ENCODE measurements at regions not wholly inside any gene's neighbourhood (a gene's known extent, or its start where the extent isn't known, plus 50 kb on each side); places are given as distances from the start of the nearest gene placed in this dataset.

DNA sequence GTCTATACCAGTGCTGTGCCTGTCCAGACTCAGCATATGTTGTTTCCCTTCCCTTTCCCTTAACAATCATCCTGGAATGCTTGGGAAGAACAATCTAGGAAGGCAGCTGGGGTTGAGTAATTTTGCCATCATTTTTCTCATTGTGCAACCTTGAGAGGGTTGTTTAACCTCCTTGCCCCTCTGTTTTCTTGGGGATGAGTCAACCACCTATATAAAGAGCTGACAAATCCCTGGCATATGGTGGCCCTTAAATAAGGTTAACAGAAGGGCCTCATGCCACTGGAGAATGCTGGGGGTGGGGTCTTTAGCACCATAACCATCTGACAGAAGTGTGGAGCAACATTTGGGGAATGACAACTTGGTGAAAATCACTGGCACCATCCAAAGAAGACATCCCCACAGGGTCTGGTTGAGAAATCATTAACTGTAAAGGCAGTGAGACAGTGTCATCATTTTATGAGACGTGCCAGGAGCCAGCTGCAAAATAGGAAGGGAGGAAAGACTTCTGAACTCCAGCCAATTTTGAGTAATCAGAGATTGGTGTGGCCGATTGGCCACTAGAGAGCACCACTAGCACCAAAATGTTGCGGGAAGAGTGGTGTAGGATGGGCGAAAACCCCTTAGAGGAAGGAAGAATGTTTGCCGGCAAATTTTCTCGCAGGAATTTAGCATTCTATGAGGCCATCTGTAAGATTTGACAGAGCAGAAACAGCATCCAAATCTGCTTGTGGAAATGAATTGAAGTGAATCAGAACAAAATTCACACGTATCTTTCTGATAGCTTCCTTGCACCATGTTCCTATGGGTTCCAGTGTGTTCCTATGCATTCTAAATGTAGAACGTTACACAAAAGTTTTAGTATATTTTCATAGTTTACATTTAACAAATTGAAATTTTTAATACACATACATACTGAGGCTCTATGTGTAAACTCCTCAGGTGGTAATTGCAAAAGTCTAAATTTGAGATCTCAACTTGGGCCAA is 113.8 kb downstream of the MSX2 start:
- no peak for TF ChIP-seq EZH2phosphoT487 (IDR thresholded peaks at IDR 0.05; ENCODE audit: borderline replicate concordance)
- TF ChIP-seq, protein P1, sequence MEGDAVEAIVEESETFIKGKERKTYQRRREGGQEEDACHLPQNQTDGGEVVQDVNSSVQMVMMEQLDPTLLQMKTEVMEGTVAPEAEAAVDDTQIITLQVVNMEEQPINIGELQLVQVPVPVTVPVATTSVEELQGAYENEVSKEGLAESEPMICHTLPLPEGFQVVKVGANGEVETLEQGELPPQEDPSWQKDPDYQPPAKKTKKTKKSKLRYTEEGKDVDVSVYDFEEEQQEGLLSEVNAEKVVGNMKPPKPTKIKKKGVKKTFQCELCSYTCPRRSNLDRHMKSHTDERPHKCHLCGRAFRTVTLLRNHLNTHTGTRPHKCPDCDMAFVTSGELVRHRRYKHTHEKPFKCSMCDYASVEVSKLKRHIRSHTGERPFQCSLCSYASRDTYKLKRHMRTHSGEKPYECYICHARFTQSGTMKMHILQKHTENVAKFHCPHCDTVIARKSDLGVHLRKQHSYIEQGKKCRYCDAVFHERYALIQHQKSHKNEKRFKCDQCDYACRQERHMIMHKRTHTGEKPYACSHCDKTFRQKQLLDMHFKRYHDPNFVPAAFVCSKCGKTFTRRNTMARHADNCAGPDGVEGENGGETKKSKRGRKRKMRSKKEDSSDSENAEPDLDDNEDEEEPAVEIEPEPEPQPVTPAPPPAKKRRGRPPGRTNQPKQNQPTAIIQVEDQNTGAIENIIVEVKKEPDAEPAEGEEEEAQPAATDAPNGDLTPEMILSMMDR (conservative IDR thresholded peaks at IDR 0.05; ENCODE audit: low read length), result no peak
